Adrenal gland (tissue), 9 donors: ENCODE measurements at regions not wholly inside any gene's neighbourhood (a gene's known extent, or its start where the extent isn't known, plus 50 kb on each side); places are given as distances from the start of the nearest gene placed in this dataset.

Source experiments
- DNase-seq, 7 donors: peaks; one replicate each; pipeline ENCODE4 v3.0.0-alpha.2; 2019 to 2020
- H3K27ac ChIP-seq, 5 donors: fragments of 200-600 bp; sonication (generic) in 4 of 5; 1 replicate in 3 of 5; 2 replicates in 2 of 5; pipeline versions ENCODE4 v1.5.1 to v1.8.0; 2016 to 2020; ENCODE audit warnings: mild to moderate bottlenecking in 1 of 5
- H3K27me3 ChIP-seq: fragments of 200-600 bp; 2 replicates; pipeline ENCODE4 v1.8.0; 2021
- H3K36me3 ChIP-seq, 2 donors: fragments of 200-600 bp; replicated peaks in 1 of 2; 1 replicate in 1 of 2; 2 replicates in 1 of 2; pipeline versions ENCODE4 v1.5.1 to v1.8.0; 2018 to 2022
- H3K4me1 ChIP-seq, 2 donors: fragments of 200-600 bp; replicated peaks in 1 of 2; 1 replicate in 1 of 2; 2 replicates in 1 of 2; pipeline versions ENCODE4 v1.5.1 to v1.8.0; 2018 to 2021
- H3K4me3 ChIP-seq, 4 donors: fragments of 200-600 bp; sonication (generic) in 3 of 4; one replicate each; pipeline ENCODE4 v1.5.1; 2016 to 2018
- H3K9me3 ChIP-seq, 3 donors: fragments of 200-600 bp; sonication (generic) in 1 of 3; replicated peaks in 1 of 3; 1 replicate in 2 of 3; 2 replicates in 1 of 3; pipeline versions ENCODE4 v1.5.1 to v1.8.0; 2016 to 2021
- CTCF ChIP-seq, 6 experiments: fragments of 450-650 bp in 4 of 6; fragments of 200-600 bp in 2 of 6; sonication (generic) in 1 of 6; IDR thresholded peaks; 1 replicate in 5 of 6; 2 replicates in 1 of 6; pipeline versions ENCODE4 v1.5.1 to v1.8.0; 2016 to 2021; ENCODE audit warnings: antibody characterized with exemption in 6 of 6, mild to moderate bottlenecking in 2 of 6, moderate library complexity in 1 of 6
- POLR2A ChIP-seq, 2 donors: fragments of 450-650 bp; IDR thresholded peaks; one replicate each; pipeline ENCODE4 v1.6.1; 2017; ENCODE audit warnings: antibody characterized with exemption in 2 of 2, mild to moderate bottlenecking in 2 of 2, moderate library complexity in 1 of 2
- WGBS, 4 donors: extraction: QIAGEN DNeasy Blood & Tissue Kit in 2 of 4; methylation state at CpG; one replicate each; pipeline versions ENCODE4 v1.1.5 to v1.1.7; 2013 to 2017; 5-methylcytosine and 5-hydroxymethylcytosine counted together
- intact Hi-C, 2 donors: fragments of 100-400 bp; cut with DNase I; formaldehyde crosslinking; loops; one replicate each; pipeline versions ENCODE4 v1.14.1 to v1.15.0; 2022 to 2023
- donor health status: healthy with polysubstance abuse.
- donor health status: Bipolar disorder and iron deficiency.
- donor health status: DM: yes; HTN: yes; CAD: no.
- donor health status: DM: no; HTN: no; CAD: no.
- donor health status: DM: no; HTN: no; CAD: no.

GRCh38 chr1:30257322-30257721 is 466.1 kb downstream of the MATN1 start:
- Histone ChIP-seq H3K27ac (no peak overlapping the region), H3K27me3 (no peaks in the 10 kb centered on the region), H3K4me1 (no peaks in the 10 kb centered on the region), H3K36me3 (no peaks in the 10 kb centered on the region), H3K4me3 (no peak overlapping the region), H3K9me3 (no peaks in the 10 kb centered on the region)
- WGBS, 4 donors, result 57 to 100% (median 90%) methylated on average over 1 of the region's 1 CpG
- TF ChIP-seq CTCF (IDR thresholded peaks at IDR 0.05) (no peak), POLR2A (IDR thresholded peaks at IDR 0.05) (no peak)
- intact Hi-C loops, result no loop called here
- DNase-seq, result no peak

GRCh38 chr1:30256911-30257310 is 466.5 kb downstream of the MATN1 start:
- H3K36me3 ChIP-seq, result no peaks in the 10 kb centered on the region
- H3K27me3 ChIP-seq, result no peaks in the 10 kb centered on the region
- TF ChIP-seq POLR2A (IDR thresholded peaks at IDR 0.05) (no peak), CTCF (IDR thresholded peaks at IDR 0.05) (no peak)
- WGBS, 4 donors, result 78 to 82% (median 80%) methylated on average over 5 to 6 of the region's 6 CpGs
- no peaks in the 10 kb centered on the region for H3K4me1 ChIP-seq
- DNase-seq, result no peak
- no peak overlapping the region for H3K27ac ChIP-seq
- H3K4me3 ChIP-seq, result no peak overlapping the region
- intact Hi-C loops, result no loop called here
- no peaks in the 10 kb centered on the region for H3K9me3 ChIP-seq

GRCh38 chr1:30255111-30255724 is 468.2 kb downstream of the MATN1 start:
- Histone ChIP-seq H3K4me3 (no peak overlapping the region), H3K27ac (no peak overlapping the region), H3K9me3 (no peaks in the 10 kb centered on the region), H3K4me1 (no peaks in the 10 kb centered on the region), H3K36me3 (no peaks in the 10 kb centered on the region), H3K27me3 (no peaks in the 10 kb centered on the region)
- TF ChIP-seq CTCF (IDR thresholded peaks at IDR 0.05) (no peak), POLR2A (IDR thresholded peaks at IDR 0.05) (no peak)
- DNase-seq, result no peak
- intact Hi-C loops, result no loop called here
- WGBS, 4 donors, result 48 to 54% (median 50%) methylated on average over 5 of the region's 5 CpGs

- TF ChIP-seq CTCF (IDR thresholded peaks at IDR 0.05) (no peak), POLR2A (IDR thresholded peaks at IDR 0.05) (no peak)
- Histone ChIP-seq H3K27me3 (peaks cover 3% of the 10 kb centered on the region), H3K9me3 (no peaks in the 10 kb centered on the region), H3K27ac (no peak overlapping the region), H3K4me1 (no peaks in the 10 kb centered on the region), H3K4me3 (no peak overlapping the region), H3K36me3 (no peaks in the 10 kb centered on the region)
- no peak for DNase-seq
- WGBS, 4 donors, result 59 to 83% (median 74%) methylated on average over 2 to 8 of the region's 8 CpGs
- intact Hi-C loops, result no loop called here
These were observed 469.5 kb downstream of the MATN1 start for GRCh38 chr1:30253807-30254440.
